B cell (primary cell): ENCODE measurements at regions not wholly inside any gene's neighbourhood (a gene's known extent, or its start where the extent isn't known, plus 50 kb on each side); places are given as distances from the start of the nearest gene placed in this dataset.

ENCODE experiments used
- CTCF ChIP-seq: fragments of 200-600 bp; IDR thresholded peaks from one replicate; pipeline ENCODE4 v1.8.0; 2022; ENCODE audit warnings: antibody characterized with exemption, mild to moderate bottlenecking
- EZH2 ChIP-seq: IDR thresholded peaks from 2 replicates; pipeline ENCODE4 v1.6.1; 2012; ENCODE audit warnings: borderline replicate concordance, low read depth, mild to moderate bottlenecking, moderate library complexity, low read length; ENCODE audit not compliant: insufficient read depth, poor library complexity, severe bottlenecking

- TF ChIP-seq CTCF (no peak), EZH2 (no peak)
Observed at GRCh38 chr13:106049171-106049570, 486.3 kb downstream of the EFNB2 start.
